Cardiac muscle cell (in vitro differentiated cells and primary cell): ENCODE measurements at regions not wholly inside any gene's neighbourhood (a gene's known extent, or its start where the extent isn't known, plus 50 kb on each side); places are given as distances from the start of the nearest gene placed in this dataset.

Experiments used
- DNase-seq, 2 donors: peaks; one replicate each; pipeline versions ENCODE4 v3.0.0 to v3.0.0-alpha.2; 2010 to 2017; ENCODE audit warnings: low read depth in 1 of 2, low spot score in 1 of 2
- H3K27ac ChIP-seq: fragments of 200-600 bp; sonication (generic); 2 replicates; pipeline ENCODE4 v1.5.1; 2016
- H3K27me3 ChIP-seq: fragments of 200-600 bp; sonication (generic); 2 replicates; pipeline ENCODE4 v1.6.0; 2016; ENCODE audit warnings: control low read depth
- H3K36me3 ChIP-seq: fragments of 200-600 bp; sonication (generic); 2 replicates; pipeline ENCODE4 v1.5.1; 2016; ENCODE audit warnings: control low read depth
- H3K4me1 ChIP-seq: fragments of 200-600 bp; sonication (generic); 2 replicates; pipeline ENCODE4 v1.8.1; 2017; ENCODE audit warnings: low read depth, mild to moderate bottlenecking, mixed run types
- H3K4me3 ChIP-seq: fragments of 200-600 bp; sonication (generic); 2 replicates; pipeline ENCODE4 v1.5.1; 2016; ENCODE audit warnings: mild to moderate bottlenecking
- H3K9me3 ChIP-seq: fragments of 200-600 bp; sonication (generic); 2 replicates; pipeline ENCODE4 v1.5.1; 2017; ENCODE audit warnings: low read depth, mild to moderate bottlenecking, control low read depth
- TF ChIP-seq, protein P1 (sequence below): IDR thresholded peaks from 2 replicates; pipeline ENCODE4 v1.5.1; 2012; ENCODE audit warnings: low read depth, mild to moderate bottlenecking, low read length

DNA sequence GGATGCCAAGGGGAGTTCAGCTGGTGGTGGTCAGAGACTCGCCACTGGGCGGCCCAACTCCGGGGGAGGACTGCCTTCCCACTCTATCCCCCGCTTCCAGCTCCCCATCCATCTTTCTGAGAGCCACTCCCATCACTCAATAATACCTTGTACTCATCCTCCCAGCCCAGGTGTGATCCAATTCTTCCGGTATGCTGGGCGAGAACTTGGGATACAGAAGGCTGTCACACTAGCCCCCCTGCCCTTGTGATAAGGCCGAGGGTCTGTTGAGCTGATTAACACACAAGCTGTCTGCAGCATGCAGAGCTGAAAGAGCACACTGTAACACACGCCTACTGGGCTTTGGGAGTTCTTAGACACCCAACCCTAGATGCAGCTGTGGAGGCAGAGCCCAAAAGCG, 460.4 kb upstream of the EEF2KMT start:
- Histone ChIP-seq H3K4me1 (no peaks in the 10 kb centered on the region), H3K27ac (no peak overlapping the region), H3K4me3 (no peak overlapping the region), H3K27me3 (no peaks in the 10 kb centered on the region), H3K9me3 (no peaks in the 10 kb centered on the region), H3K36me3 (no peaks in the 10 kb centered on the region)
- TF ChIP-seq, protein P1, sequence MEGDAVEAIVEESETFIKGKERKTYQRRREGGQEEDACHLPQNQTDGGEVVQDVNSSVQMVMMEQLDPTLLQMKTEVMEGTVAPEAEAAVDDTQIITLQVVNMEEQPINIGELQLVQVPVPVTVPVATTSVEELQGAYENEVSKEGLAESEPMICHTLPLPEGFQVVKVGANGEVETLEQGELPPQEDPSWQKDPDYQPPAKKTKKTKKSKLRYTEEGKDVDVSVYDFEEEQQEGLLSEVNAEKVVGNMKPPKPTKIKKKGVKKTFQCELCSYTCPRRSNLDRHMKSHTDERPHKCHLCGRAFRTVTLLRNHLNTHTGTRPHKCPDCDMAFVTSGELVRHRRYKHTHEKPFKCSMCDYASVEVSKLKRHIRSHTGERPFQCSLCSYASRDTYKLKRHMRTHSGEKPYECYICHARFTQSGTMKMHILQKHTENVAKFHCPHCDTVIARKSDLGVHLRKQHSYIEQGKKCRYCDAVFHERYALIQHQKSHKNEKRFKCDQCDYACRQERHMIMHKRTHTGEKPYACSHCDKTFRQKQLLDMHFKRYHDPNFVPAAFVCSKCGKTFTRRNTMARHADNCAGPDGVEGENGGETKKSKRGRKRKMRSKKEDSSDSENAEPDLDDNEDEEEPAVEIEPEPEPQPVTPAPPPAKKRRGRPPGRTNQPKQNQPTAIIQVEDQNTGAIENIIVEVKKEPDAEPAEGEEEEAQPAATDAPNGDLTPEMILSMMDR: no peak
- no peak for DNase-seq

DNA sequence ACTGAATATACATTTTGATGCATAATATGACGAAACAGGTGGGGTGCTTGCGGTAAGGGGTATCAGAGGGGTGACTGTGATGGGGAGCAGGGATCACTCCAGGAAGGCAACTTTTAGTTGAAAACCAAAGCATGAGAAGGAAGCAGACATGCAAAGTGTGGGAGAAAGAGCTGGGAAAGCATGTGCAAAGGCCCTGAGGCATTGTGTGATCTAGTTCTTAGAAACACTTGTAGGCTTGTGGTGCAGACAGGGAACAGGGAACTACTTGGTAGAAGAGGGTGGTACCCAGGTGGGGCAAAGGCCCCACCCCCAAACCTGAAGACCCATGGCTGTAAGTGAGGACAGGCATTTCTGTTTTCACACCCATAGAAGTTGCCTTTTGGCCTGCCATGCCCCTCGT, 459.9 kb upstream of the EEF2KMT start:
- TF ChIP-seq, protein P1: no peak
- Histone ChIP-seq H3K9me3 (no peaks in the 10 kb centered on the region), H3K4me1 (no peaks in the 10 kb centered on the region), H3K27ac (no peak overlapping the region), H3K27me3 (no peaks in the 10 kb centered on the region), H3K36me3 (no peaks in the 10 kb centered on the region), H3K4me3 (no peak overlapping the region)
- no peak for DNase-seq

DNA sequence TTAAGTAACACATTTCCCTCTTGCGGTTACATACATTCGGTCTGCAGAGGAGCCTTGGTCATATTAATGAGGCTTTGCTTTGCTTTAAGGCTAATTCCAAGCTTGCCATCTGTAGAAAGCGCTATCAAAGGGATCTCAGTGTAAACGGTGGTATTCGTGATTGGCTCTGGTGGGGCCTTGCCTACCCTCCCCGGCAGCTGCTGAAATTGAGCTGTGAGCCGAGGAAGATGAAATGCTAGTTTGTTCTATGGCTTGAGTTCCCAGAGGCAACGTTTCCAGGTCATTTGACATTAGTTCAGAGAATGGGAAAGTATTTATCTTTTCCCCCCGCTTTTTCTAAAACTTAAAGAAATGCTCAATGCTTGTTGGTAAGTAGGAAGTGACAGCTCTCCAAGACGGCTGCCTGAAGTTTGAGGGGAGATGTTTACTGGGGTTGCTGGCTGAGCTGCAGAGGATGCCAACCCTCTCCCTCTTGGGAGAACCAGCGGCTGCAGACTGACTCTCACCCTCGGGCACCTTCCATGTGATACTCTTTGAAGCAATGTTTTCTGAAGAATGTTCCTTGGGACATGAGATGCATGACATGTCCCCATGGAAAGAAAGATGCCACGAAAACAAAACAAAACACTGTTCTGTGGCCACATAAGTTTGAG, 458.7 kb upstream of the EEF2KMT start:
- H3K36me3 ChIP-seq: no peaks in the 10 kb centered on the region
- H3K27me3 ChIP-seq: no peaks in the 10 kb centered on the region
- H3K4me3 ChIP-seq: no peak overlapping the region
- H3K4me1 ChIP-seq: no peaks in the 10 kb centered on the region
- H3K27ac ChIP-seq: no peak overlapping the region
- TF ChIP-seq, protein P1: no peak
- no peak for DNase-seq
- H3K9me3 ChIP-seq: no peaks in the 10 kb centered on the region

DNA sequence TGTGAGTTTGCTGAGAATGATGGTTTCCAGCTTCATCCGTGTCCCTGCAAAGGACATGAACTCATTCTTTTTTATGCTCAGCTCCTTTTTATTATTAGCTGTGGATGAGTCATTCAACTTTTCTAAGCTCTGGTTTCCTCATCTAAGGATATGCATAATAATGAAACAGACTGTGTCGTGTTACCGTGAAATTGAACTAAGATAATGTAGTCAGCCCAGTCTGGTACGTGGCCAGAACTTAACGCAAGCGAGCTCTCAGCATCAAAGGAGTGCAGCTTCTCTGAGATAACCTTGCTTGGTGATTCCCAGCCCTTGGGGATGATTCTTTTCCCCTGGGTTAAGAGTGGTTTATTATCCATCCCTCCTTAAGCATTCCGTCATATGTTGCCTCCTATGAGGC, 454.3 kb upstream of the EEF2KMT start:
- Histone ChIP-seq H3K27ac (no peak overlapping the region), H3K4me1 (no peaks in the 10 kb centered on the region), H3K36me3 (no peaks in the 10 kb centered on the region), H3K9me3 (no peaks in the 10 kb centered on the region), H3K4me3 (no peak overlapping the region), H3K27me3 (no peaks in the 10 kb centered on the region)
- DNase-seq: no peak
- TF ChIP-seq, protein P1: no peak

DNA sequence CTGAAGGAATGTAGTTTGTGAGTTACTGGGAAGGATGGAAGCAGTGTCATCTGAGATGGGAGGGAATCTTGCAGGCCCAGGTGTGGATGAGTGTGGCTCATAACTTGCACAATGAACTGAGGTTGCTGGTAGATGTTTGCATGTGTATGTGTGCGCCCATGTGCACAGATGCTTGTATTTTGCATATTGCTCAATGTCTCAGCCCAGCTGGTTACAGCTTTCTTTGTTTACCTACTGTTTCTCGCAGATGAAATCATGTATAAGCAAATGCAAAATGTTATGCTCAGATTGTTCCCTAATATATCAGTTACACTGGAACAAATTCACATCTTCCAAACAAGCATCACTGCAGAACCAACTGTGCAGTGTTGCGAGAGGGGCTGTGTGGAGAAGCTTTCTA, 452.2 kb upstream of the EEF2KMT start:
- TF ChIP-seq, protein P1: no peak
- Histone ChIP-seq H3K4me3 (no peak overlapping the region), H3K27ac (no peak overlapping the region), H3K36me3 (no peaks in the 10 kb centered on the region), H3K27me3 (peaks cover 2% of the 10 kb centered on the region), H3K9me3 (no peaks in the 10 kb centered on the region), H3K4me1 (no peaks in the 10 kb centered on the region)
- no peak for DNase-seq
